ENCODE measurements at regions not wholly inside any gene's neighbourhood (a gene's known extent, or its start where the extent isn't known, plus 50 kb on each side); places are given as distances from the start of the nearest gene placed in this dataset.

- CTCF ChIA-PET, result interaction anchor here (1.3 kb wide), 1 partner anchor 18 kb away, joined by 3 read pairs; no protein-coding TSS in a partner anchor
- H3K9me3 ChIP-seq, result no peaks in the 10 kb centered on the region
- H3K4me1 ChIP-seq, result peaks cover 97% of the 10 kb centered on the region
- Mint-ChIP-seq H3K36me3 (ENCODE audit: insufficient read depth, unreplicated experiment) (peaks cover 21% of the 10 kb centered on the region), H3K9me3 (ENCODE audit: unreplicated experiment) (no peaks in the 10 kb centered on the region), H3K27me3 (ENCODE audit: insufficient read depth, unreplicated experiment) (no peaks in the 10 kb centered on the region), H3K4me1 (ENCODE audit: low read depth, unreplicated experiment) (peaks cover 71% of the 10 kb centered on the region), H3K27ac (ENCODE audit: unreplicated experiment) (peak overlapping the region; percentile 96), H3K4me3 (ENCODE audit: unreplicated experiment) (peak overlapping the region; percentile 65)
- H3K4me3 ChIP-seq (ENCODE audit: low read depth, low read length), result no peak overlapping the region
- POLR2A ChIA-PET, result interaction anchor here (0.9 to 1.7 kb wide), 2 partner anchors 23 to 25 kb away, joined by 3 to 13 read pairs; no protein-coding TSS in a partner anchor
- intact Hi-C loops (cut with micrococcal nuclease; ENCODE audit: unreplicated experiment), result loop anchor here (1.0 kb wide), 3 partner anchors 21 to 117 kb away; no protein-coding TSS in a partner anchor
- BruUV-seq (replicated peaks), result no TSS peak
- TF ChIP-seq CTCF (IDR thresholded peaks at IDR 0.05; ENCODE audit: insufficient read depth in 1 of 2, low read depth in 1 of 2, low read length in 1 of 2, severe bottlenecking in 1 of 2, unreplicated experiment in 1 of 2), result no peak
- H3K36me3 ChIP-seq (ENCODE audit: control insufficient read depth, insufficient read depth, low read length), result no peaks in the 10 kb centered on the region
- DNase-seq, result no peak
- no peaks in the 10 kb centered on the region for H3K27me3 ChIP-seq (replicated peaks; ENCODE audit: control insufficient read depth, insufficient read depth, low read length)
Measured at GRCh38 chr3:159786489-159787177, 202.0 kb upstream of the IL12A start.

- BruUV-seq (replicated peaks), result TSS peak; percentile 56
- Mint-ChIP-seq H3K9me3 (ENCODE audit: unreplicated experiment) (no peaks in the 10 kb centered on the region), H3K27ac (ENCODE audit: unreplicated experiment) (peak overlapping the region; percentile 96), H3K36me3 (ENCODE audit: insufficient read depth, unreplicated experiment) (peaks cover 21% of the 10 kb centered on the region), H3K4me1 (ENCODE audit: low read depth, unreplicated experiment) (peaks cover 65% of the 10 kb centered on the region), H3K4me3 (ENCODE audit: unreplicated experiment) (peak overlapping the region; percentile 65), H3K27me3 (ENCODE audit: insufficient read depth, unreplicated experiment) (no peaks in the 10 kb centered on the region)
- H3K36me3 ChIP-seq (ENCODE audit: control insufficient read depth, insufficient read depth, low read length), result no peaks in the 10 kb centered on the region
- peak; percentile 67 to 78 for DNase-seq
- no peak overlapping the region for H3K4me3 ChIP-seq (ENCODE audit: low read depth, low read length)
- ChIA-PET CTCF (interaction anchor here (1.2 to 1.3 kb wide), 2 partner anchors 18 to 54 kb away, joined by 3 to 4 read pairs; no protein-coding TSS in a partner anchor), POLR2A (interaction anchor here (0.9 to 1.7 kb wide), 2 partner anchors 24 to 26 kb away, joined by 3 to 13 read pairs; no protein-coding TSS in a partner anchor)
- TF ChIP-seq CTCF (IDR thresholded peaks at IDR 0.05; ENCODE audit: insufficient read depth in 1 of 2, low read depth in 1 of 2, low read length in 1 of 2, severe bottlenecking in 1 of 2, unreplicated experiment in 1 of 2), result no peak
- peaks cover 99% of the 10 kb centered on the region for H3K4me1 ChIP-seq
- H3K9me3 ChIP-seq, result no peaks in the 10 kb centered on the region
- intact Hi-C loops (cut with micrococcal nuclease; ENCODE audit: unreplicated experiment), result loop anchor here (1.0 kb wide), 3 partner anchors 22 to 118 kb away; no protein-coding TSS in a partner anchor
- no peaks in the 10 kb centered on the region for H3K27me3 ChIP-seq (replicated peaks; ENCODE audit: control insufficient read depth, insufficient read depth, low read length)
Measured at GRCh38 chr3:159787178-159787574, 201.5 kb upstream of the IL12A start.

GRCh38 chr3:159787794-159788205 lies 200.8 kb upstream of the IL12A start:
- Mint-ChIP-seq H3K27ac (ENCODE audit: unreplicated experiment) (peak overlapping the region; percentile 96), H3K9me3 (ENCODE audit: unreplicated experiment) (no peaks in the 10 kb centered on the region), H3K4me3 (ENCODE audit: unreplicated experiment) (peak overlapping the region; percentile 65), H3K27me3 (ENCODE audit: insufficient read depth, unreplicated experiment) (no peaks in the 10 kb centered on the region), H3K4me1 (ENCODE audit: low read depth, unreplicated experiment) (peaks cover 60% of the 10 kb centered on the region), H3K36me3 (ENCODE audit: insufficient read depth, unreplicated experiment) (peaks cover 21% of the 10 kb centered on the region)
- Histone ChIP-seq H3K4me1 (peaks cover 99% of the 10 kb centered on the region), H3K36me3 (ENCODE audit: control insufficient read depth, insufficient read depth, low read length) (no peaks in the 10 kb centered on the region), H3K9me3 (no peaks in the 10 kb centered on the region), H3K4me3 (ENCODE audit: low read depth, low read length) (no peak overlapping the region), H3K27me3 (replicated peaks; ENCODE audit: control insufficient read depth, insufficient read depth, low read length) (no peaks in the 10 kb centered on the region)
- intact Hi-C loops (cut with micrococcal nuclease; ENCODE audit: unreplicated experiment), result loop anchor here (1.0 kb wide), 4 partner anchors 12 to 118 kb away; no protein-coding TSS in a partner anchor
- BruUV-seq (replicated peaks), result no TSS peak
- peak; percentile 82 to 89 for DNase-seq
- POLR2A ChIA-PET, result interaction anchor here (0.6 to 1.7 kb wide), 3 partner anchors 24 to 55 kb away, joined by 3 to 13 read pairs (median 4); no protein-coding TSS in a partner anchor
- CTCF ChIA-PET, result interaction anchor here (0.8 to 1.3 kb wide), 4 partner anchors 17 to 55 kb away, joined by 3 to 5 read pairs (median 4); no protein-coding TSS in a partner anchor
- TF ChIP-seq CTCF (IDR thresholded peaks at IDR 0.05; ENCODE audit: insufficient read depth in 1 of 2, low read depth in 1 of 2, low read length in 1 of 2, severe bottlenecking in 1 of 2, unreplicated experiment in 1 of 2), result no peak
